Fibroblast of lung (primary cell): ENCODE measurements at regions not wholly inside any gene's neighbourhood (a gene's known extent, or its start where the extent isn't known, plus 50 kb on each side); places are given as distances from the start of the nearest gene placed in this dataset.

ENCODE experiments used
- CTCF ChIP-seq, 2 donors: IDR thresholded peaks in 1 of 2; conservative IDR thresholded peaks in 1 of 2; 1 replicate in 1 of 2; 2 replicates in 1 of 2; pipeline ENCODE4 v1.5.1; 2011 to 2012; ENCODE audit warnings: low read length in 2 of 2, control low read depth in 1 of 2, inconsistent platforms in 1 of 2, low read depth in 1 of 2, mild to moderate bottlenecking in 1 of 2
- EZH2 ChIP-seq: IDR thresholded peaks from 2 replicates; pipeline ENCODE4 v1.5.1; 2012; ENCODE audit warnings: low read length, control low read depth, mild to moderate bottlenecking; ENCODE audit errors: missing control alignments

- TF ChIP-seq CTCF (conservative IDR thresholded peaks at IDR 0.05 in 1 of 2, IDR thresholded peaks at IDR 0.05 in 1 of 2; ENCODE audit: low read depth in 1 of 2, low read length in 2 of 2) (no peak), EZH2 (no peak)
Observed at GRCh38 chr1:80869299-80869698, 931.4 kb upstream of the ADGRL2 start.
